KMS-11 (cell line): ENCODE measurements at regions not wholly inside any gene's neighbourhood (a gene's known extent, or its start where the extent isn't known, plus 50 kb on each side); places are given as distances from the start of the nearest gene placed in this dataset.

Experiments
- H2AFZ ChIP-seq: fragments of 200-600 bp; sonication (generic); 2 replicates; pipeline ENCODE4 v1.6.1; 2016; ENCODE audit warnings: antibody characterized with exemption, mixed run types, low read depth
- H3K27ac ChIP-seq: fragments of 200-600 bp; sonication (generic); 2 replicates; pipeline ENCODE4 v1.6.1; 2016; ENCODE audit warnings: mild to moderate bottlenecking, mixed run types
- H3K27me3 ChIP-seq: fragments of 200-600 bp; sonication (generic); 2 replicates; pipeline ENCODE4 v1.6.1; 2017; ENCODE audit warnings: mild to moderate bottlenecking, low read depth, mixed run types, moderate library complexity; ENCODE audit not compliant: insufficient read depth
- H3K36me3 ChIP-seq: fragments of 200-600 bp; sonication (generic); 2 replicates; pipeline ENCODE4 v1.6.1; 2017; ENCODE audit warnings: mild to moderate bottlenecking, mixed run types; ENCODE audit not compliant: insufficient read depth
- H3K4me1 ChIP-seq: fragments of 200-600 bp; sonication (generic); 2 replicates; pipeline ENCODE4 v1.6.1; 2016; ENCODE audit warnings: mild to moderate bottlenecking, low read depth, mixed run types; ENCODE audit not compliant: poor library complexity, severe bottlenecking
- H3K4me2 ChIP-seq: fragments of 200-600 bp; sonication (generic); 2 replicates; pipeline ENCODE4 v1.7.0; 2016; ENCODE audit warnings: mild to moderate bottlenecking, mixed run types
- H3K4me3 ChIP-seq: fragments of 200-600 bp; sonication (generic); IDR thresholded peaks from 2 replicates; pipeline ENCODE4 v1.6.1; 2017; ENCODE audit warnings: low read depth, low read length, mixed read lengths; ENCODE audit not compliant: insufficient read depth
- H3K79me2 ChIP-seq: fragments of 200-600 bp; sonication (generic); 2 replicates; pipeline ENCODE4 v1.6.1; 2016; ENCODE audit warnings: low read depth, mixed run types; ENCODE audit not compliant: insufficient read depth
- H3K9ac ChIP-seq: fragments of 200-600 bp; sonication (generic); 2 replicates; pipeline ENCODE4 v1.6.1; 2016; ENCODE audit warnings: mild to moderate bottlenecking, mixed run types
- H4K20me1 ChIP-seq: fragments of 200-600 bp; sonication (generic); 2 replicates; pipeline ENCODE4 v1.6.1; 2016; ENCODE audit warnings: mild to moderate bottlenecking, mixed run types; ENCODE audit not compliant: insufficient read depth
- CTCF ChIP-seq: fragments of 200-600 bp; sonication (generic); conservative IDR thresholded peaks from 2 replicates; pipeline ENCODE4 v1.6.1; 2017; ENCODE audit warnings: low read depth, mild to moderate bottlenecking, antibody characterized with exemption, low read length, moderate library complexity, mixed read lengths

- Histone ChIP-seq H3K9ac (no peak overlapping the region), H3K27me3 (no peaks in the 10 kb centered on the region), H3K4me2 (no peak overlapping the region), H2AFZ (no peak overlapping the region), H3K4me3 (no peak overlapping the region), H3K4me1 (no peaks in the 10 kb centered on the region), H3K79me2 (no peaks in the 10 kb centered on the region), H3K27ac (no peak overlapping the region), H3K36me3 (no peaks in the 10 kb centered on the region), H4K20me1 (no peaks in the 10 kb centered on the region)
- TF ChIP-seq CTCF = no peak
Observed at GRCh38 chr11:123286255-123286654, 91.2 kb upstream of the CLMP start.

GRCh38 chr11:123284454-123284853, 89.4 kb upstream of the CLMP start:
- Histone ChIP-seq H3K4me1 (no peaks in the 10 kb centered on the region), H3K36me3 (no peaks in the 10 kb centered on the region), H3K9ac (no peak overlapping the region), H3K4me2 (no peak overlapping the region), H3K79me2 (no peaks in the 10 kb centered on the region), H3K27me3 (no peaks in the 10 kb centered on the region), H4K20me1 (no peaks in the 10 kb centered on the region), H3K27ac (no peak overlapping the region), H2AFZ (no peak overlapping the region), H3K4me3 (no peak overlapping the region)
- no peak for TF ChIP-seq CTCF

DNA sequence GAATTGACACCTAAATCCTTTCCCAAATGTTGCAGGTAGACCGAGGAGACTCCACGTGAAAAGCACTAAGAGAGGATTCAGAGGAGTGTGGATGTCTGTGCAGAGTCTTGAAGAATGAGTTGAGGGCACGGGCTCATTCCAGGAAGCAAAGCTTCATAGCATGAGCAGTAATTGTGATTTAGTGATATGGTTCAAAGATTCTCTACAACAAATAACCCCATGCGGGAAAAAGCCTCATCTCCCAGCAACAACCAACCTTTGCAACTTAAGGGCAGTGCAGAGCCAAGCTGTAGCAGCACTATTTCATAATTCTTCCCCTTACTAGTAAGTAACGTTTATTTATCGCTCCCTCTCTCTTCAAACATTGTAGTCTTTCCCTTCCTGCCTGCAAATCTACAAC, 87.5 kb upstream of the CLMP start:
- TF ChIP-seq CTCF = no peak
- Histone ChIP-seq H3K27ac (no peak overlapping the region), H3K4me1 (no peaks in the 10 kb centered on the region), H3K4me3 (no peak overlapping the region), H2AFZ (no peak overlapping the region), H3K9ac (no peak overlapping the region), H3K4me2 (no peak overlapping the region), H3K27me3 (no peaks in the 10 kb centered on the region), H3K79me2 (no peaks in the 10 kb centered on the region), H3K36me3 (no peaks in the 10 kb centered on the region), H4K20me1 (no peaks in the 10 kb centered on the region)

- Histone ChIP-seq H3K27ac (no peak overlapping the region), H2AFZ (no peak overlapping the region), H3K4me1 (no peaks in the 10 kb centered on the region), H3K4me2 (no peak overlapping the region), H3K27me3 (no peaks in the 10 kb centered on the region), H3K4me3 (no peak overlapping the region), H3K79me2 (no peaks in the 10 kb centered on the region), H3K36me3 (no peaks in the 10 kb centered on the region), H4K20me1 (no peaks in the 10 kb centered on the region), H3K9ac (no peak overlapping the region)
- TF ChIP-seq CTCF = no peak
Observed at GRCh38 chr11:123273616-123274015, 78.6 kb upstream of the CLMP start.

- no peak overlapping the region for H3K27ac ChIP-seq
- H3K36me3 ChIP-seq = no peaks in the 10 kb centered on the region
- H3K4me3 ChIP-seq = no peak overlapping the region
- no peak for TF ChIP-seq CTCF
- H3K4me2 ChIP-seq = no peak overlapping the region
- no peaks in the 10 kb centered on the region for H3K4me1 ChIP-seq
- H3K79me2 ChIP-seq = no peaks in the 10 kb centered on the region
- no peak overlapping the region for H3K9ac ChIP-seq
- H2AFZ ChIP-seq = no peak overlapping the region
- H4K20me1 ChIP-seq = no peaks in the 10 kb centered on the region
- H3K27me3 ChIP-seq = no peaks in the 10 kb centered on the region
Observed at GRCh38 chr11:123272565-123272964, 77.5 kb upstream of the CLMP start.
